ENCODE measurements at regions not wholly inside any gene's neighbourhood (a gene's known extent, or its start where the extent isn't known, plus 50 kb on each side); places are given as distances from the start of the nearest gene placed in this dataset.
A peak's percentile ranks its signal among the peaks of the same experiment; 100 is the strongest.

DNA sequence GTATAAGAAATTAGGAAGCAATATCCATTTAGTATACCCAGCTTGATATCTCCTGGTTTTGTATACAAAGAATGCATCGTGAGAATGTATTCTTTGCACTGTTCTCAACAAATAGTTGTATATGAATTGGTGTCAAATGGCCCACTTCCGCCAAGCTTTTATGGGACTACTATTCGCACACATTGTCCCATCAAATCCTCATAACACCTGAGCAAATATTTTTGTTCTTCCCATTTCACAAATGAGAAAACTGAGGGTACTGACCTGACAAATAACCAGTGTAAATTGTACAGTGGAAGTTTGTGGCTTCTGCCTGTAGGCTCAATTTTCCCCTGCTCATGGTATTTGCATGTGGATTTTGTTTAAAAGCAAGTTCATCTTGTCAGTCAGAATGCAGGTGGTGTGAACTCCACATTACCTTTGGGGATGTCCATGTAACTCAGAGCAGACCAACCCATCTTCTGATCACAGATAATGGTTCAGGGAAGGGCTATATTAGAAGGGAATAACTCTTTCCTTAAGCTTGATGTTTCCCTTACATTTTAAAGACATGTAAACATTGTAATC is 51.5 kb upstream of the FAM241A start:
- intact Hi-C loops (cut with DNase I), result no loop called here
- ATAC-seq (no peak), DNase-seq (no peak)
- Histone ChIP-seq H3K27ac (no peak overlapping the region), H3K27me3 (no peaks in the 10 kb centered on the region), H3K4me1 (no peaks in the 10 kb centered on the region), H3K4me3 (no peak overlapping the region), H3K36me3 (no peaks in the 10 kb centered on the region), H3K9me3 (no peaks in the 10 kb centered on the region)
- 94 to 95% methylated on average over 3 of the region's 3 CpGs for WGBS, 2 donors
- TF ChIP-seq, protein P1, sequence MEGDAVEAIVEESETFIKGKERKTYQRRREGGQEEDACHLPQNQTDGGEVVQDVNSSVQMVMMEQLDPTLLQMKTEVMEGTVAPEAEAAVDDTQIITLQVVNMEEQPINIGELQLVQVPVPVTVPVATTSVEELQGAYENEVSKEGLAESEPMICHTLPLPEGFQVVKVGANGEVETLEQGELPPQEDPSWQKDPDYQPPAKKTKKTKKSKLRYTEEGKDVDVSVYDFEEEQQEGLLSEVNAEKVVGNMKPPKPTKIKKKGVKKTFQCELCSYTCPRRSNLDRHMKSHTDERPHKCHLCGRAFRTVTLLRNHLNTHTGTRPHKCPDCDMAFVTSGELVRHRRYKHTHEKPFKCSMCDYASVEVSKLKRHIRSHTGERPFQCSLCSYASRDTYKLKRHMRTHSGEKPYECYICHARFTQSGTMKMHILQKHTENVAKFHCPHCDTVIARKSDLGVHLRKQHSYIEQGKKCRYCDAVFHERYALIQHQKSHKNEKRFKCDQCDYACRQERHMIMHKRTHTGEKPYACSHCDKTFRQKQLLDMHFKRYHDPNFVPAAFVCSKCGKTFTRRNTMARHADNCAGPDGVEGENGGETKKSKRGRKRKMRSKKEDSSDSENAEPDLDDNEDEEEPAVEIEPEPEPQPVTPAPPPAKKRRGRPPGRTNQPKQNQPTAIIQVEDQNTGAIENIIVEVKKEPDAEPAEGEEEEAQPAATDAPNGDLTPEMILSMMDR (IDR thresholded peaks at IDR 0.05), result no peak

DNA sequence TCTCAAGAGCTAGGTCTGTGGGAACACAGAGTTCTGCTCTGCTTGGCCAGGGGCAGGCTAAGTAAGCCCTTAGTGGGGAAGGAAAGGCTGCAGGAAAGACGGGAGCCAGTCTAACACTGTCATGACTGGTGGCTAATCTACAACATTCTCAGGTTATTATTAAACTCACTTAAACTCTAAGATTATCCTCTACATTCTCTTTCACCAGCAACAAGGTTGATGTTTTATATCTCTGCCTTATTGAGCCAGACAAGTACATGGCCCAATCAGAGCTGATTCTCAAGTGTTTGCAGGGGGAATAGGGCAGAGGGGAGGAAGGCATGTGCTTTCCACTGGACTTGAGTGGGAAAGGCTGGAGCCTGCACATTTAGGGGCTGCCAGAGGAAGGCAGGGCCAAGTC is 50.9 kb upstream of the FAM241A start:
- no peaks in the 10 kb centered on the region for H3K9me3 ChIP-seq
- intact Hi-C loops (cut with DNase I), result no loop called here
- WGBS, 2 donors, result 30 to 51% methylated on average over 1 of the region's 1 CpG
- no peak overlapping the region for H3K27ac ChIP-seq
- H3K4me1 ChIP-seq, result peaks cover 0 to 3% (median 0%) of the 10 kb centered on the region in 9 donors
- no peaks in the 10 kb centered on the region for H3K36me3 ChIP-seq
- no peak for DNase-seq
- ATAC-seq, result peak in 7 of 8 donors; percentile 20 to 90 (median 70)
- no peak overlapping the region for H3K4me3 ChIP-seq
- TF ChIP-seq, protein P1 (IDR thresholded peaks at IDR 0.05), result no peak
- no peaks in the 10 kb centered on the region for H3K27me3 ChIP-seq

Small RNA genes in the stretch of these regions (microRNA-seq; reads per million reads assigned to microRNA genes)
- gene MIR297, result 0 reads per million in 2 donors
